GM12872 (cell line): ENCODE measurements at regions not wholly inside any gene's neighbourhood (a gene's known extent, or its start where the extent isn't known, plus 50 kb on each side); places are given as distances from the start of the nearest gene placed in this dataset.

Source experiments
- TF ChIP-seq, protein P1 (sequence below): IDR thresholded peaks from 3 replicates; pipeline ENCODE4 v1.5.1; 2011; ENCODE audit warnings: low read depth, mild to moderate bottlenecking, low read length, moderate library complexity; ENCODE audit not compliant: insufficient read depth

DNA sequence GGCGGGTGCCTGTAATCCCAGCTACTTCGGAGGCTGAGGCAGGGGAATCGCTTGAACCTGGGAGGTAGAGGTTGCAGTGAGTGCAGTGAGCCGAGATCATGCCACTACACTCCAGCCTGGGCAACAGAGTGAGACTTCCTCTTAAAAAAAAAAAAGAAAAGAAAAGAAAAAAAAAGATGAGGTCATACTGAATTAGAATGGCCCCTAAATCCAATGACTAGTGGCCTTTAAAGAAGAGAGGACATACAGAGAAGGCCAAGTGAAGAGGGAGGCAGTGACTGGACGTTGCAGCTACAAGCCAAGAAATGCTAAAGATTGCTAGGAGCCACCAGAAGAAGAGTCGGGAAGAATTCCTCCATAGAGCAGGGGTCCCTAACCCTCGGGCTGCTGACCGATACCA, 76.9 kb upstream of the TIAM1 start:
- TF ChIP-seq, protein P1, sequence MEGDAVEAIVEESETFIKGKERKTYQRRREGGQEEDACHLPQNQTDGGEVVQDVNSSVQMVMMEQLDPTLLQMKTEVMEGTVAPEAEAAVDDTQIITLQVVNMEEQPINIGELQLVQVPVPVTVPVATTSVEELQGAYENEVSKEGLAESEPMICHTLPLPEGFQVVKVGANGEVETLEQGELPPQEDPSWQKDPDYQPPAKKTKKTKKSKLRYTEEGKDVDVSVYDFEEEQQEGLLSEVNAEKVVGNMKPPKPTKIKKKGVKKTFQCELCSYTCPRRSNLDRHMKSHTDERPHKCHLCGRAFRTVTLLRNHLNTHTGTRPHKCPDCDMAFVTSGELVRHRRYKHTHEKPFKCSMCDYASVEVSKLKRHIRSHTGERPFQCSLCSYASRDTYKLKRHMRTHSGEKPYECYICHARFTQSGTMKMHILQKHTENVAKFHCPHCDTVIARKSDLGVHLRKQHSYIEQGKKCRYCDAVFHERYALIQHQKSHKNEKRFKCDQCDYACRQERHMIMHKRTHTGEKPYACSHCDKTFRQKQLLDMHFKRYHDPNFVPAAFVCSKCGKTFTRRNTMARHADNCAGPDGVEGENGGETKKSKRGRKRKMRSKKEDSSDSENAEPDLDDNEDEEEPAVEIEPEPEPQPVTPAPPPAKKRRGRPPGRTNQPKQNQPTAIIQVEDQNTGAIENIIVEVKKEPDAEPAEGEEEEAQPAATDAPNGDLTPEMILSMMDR, result no peak

DNA sequence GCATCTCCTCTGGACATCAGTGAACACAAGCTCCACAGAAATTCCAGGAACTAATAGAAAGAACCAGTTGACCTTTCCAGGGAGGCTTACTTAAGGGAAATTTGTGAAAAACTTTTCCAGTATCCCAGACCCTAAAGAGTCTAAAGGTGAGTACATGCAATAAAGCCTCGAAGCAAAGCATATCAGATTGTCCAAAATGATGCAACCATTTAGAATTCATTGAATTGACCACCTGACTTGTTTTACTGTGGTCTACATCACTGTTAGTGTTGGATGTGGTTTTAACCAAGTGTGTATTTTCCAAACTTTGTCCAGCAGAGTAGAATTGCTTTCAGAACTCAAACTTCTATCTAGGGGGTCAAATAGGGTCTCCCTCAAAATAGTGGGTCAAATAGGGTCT, 76.3 kb upstream of the TIAM1 start:
- TF ChIP-seq, protein P1, result no peak

DNA sequence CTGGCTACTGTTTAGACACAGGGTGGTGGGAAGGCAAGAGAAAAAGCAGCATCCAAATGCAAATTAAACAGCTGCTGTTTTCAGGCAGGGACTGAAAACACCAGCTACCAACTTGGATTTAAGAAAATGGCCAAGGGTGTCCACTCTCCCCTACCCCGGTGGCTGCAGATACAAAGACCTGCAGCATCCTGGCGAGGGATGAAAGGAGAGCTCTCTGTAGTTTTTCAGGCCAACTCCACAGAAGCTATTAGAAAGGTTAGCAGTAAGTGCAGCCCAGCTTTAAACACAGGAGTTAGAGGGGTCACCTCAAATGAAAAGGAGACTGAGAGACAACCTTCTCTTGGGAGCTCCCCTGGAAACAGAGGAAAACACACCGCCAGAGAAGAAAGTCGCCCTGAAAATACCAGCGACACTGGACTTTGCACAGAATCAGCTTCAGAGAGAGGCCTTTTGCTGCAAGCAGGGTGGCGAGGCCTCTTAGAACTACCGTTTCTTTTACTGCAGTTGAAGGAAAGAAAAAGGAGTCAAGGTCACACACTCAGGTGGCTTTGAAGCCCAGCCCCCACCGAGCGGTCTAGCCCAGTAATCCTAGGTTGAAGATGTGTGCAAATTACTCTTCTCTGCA, 74.4 kb upstream of the TIAM1 start:
- TF ChIP-seq, protein P1, result no peak

DNA sequence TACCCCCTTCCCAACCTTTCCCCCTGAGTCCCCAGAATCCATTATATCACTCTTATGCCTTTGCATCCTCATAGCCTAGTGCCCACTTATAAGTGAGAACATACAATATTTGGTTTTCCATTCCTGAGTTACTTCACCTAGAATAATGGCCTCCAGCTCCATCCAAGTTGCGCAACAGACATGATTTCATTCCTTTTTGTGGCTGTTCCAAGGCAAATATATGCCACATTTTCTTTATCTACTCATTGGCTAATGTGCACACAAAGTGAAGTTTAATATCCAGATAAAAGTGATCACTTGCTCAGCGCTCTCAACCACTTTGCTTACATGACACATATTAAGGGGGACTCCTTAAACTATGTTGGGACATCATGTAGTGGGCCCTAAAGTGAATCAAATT, 72.4 kb upstream of the TIAM1 start:
- TF ChIP-seq, protein P1, result no peak

DNA sequence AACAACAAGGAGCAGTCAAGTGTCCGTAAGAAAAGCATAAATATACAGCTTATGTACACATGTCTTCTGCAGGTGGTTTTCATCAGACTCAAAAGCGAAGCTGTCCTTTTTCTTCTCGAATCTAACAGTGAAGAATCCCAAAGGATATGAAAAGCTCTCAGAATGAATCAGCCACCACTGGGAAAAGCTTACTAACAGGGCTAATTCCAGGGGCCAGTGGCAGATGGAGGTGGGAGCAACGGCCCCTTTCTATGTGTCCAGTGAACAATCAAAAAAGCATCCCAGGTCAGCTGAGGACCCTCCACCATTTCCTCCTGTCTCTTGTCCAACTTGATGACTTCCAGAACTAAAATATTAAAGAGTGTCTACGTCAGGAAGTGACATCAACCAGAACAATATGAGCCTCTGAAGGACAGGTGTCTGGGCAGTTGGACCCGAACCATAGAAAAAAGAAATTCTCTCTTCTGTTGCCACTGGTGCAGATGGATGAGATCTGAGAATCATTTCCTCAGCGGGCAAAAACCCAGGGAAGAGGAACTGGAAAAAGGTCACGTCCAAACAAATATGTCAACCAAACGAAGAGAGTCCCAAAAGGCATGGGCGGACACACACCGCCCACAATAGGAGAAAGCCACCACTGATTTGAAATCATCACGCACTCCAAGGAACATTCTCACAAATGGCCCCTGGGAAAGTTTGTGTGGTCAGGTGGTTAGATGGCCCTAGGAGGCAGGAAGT, 70.4 kb upstream of the TIAM1 start:
- TF ChIP-seq, protein P1, result no peak

DNA sequence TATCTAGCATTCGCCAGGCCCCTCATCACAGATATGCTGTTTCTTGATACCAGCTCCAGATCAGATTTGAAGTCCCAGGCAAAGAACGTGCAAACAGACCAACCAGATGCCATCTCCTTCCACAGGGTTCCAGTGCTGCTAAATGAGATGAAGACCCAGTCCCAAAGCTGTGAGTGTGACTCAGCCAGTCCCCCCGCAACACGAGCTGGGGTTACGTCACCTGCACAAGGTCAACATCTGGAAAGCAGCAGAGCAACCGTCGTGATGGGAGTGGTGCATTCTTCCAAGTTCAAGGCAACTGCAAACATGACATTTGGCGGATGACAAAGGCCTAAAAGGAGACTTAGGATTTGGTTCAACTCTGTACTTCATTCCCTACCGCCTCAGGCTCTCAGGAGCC, 69.6 kb upstream of the TIAM1 start:
- TF ChIP-seq, protein P1, result no peak

DNA sequence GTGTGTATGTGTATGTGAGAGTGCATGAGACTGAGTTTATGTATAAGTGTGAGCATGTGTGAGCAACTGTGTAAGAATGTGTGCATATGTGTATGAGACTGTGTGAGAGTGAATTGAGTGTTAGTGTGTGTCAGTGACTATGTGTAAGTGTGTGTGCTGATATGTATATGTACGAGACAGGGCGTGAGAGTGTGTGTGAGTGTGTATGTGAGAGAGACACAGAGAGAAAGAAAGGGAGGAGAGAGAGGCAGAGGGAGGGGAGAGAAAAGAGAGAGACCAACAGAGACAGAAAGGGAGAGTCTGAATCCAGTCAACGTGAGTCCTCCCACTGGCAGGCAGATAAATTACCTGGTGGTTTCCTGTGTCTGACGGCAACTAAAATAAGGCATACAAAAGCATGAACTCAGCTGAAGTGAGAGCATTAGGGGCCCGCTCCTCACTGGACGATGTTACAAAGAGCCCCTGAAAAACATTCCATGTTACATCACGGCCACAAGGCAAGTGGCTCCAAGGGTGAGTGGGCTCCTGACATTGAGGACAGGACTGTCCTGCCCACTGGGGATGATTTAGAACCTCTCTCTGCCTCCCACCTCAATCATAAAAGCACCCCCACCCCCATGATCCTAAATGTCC, 66.6 kb upstream of the TIAM1 start:
- TF ChIP-seq, protein P1, result no peak
